ENCODE measurements at regions not wholly inside any gene's neighbourhood (a gene's known extent, or its start where the extent isn't known, plus 50 kb on each side); places are given as distances from the start of the nearest gene placed in this dataset.

GRCh38 chr6:166862287-166862977 is 93.9 kb downstream of the RNASET2 start:
- no peak for TF ChIP-seq CTCF (IDR thresholded peaks at IDR 0.05)

- no peak for TF ChIP-seq CTCF (IDR thresholded peaks at IDR 0.05)
Observed at GRCh38 chr6:166861961-166862286, 94.4 kb downstream of the RNASET2 start.

GRCh38 chr6:166861304-166861703 is 95.0 kb downstream of the RNASET2 start:
- no peak for TF ChIP-seq CTCF (IDR thresholded peaks at IDR 0.05)

- no peak for TF ChIP-seq CTCF (IDR thresholded peaks at IDR 0.05)
Observed at GRCh38 chr6:166860392-166860791, 96.0 kb downstream of the RNASET2 start.

GRCh38 chr6:166855416-166855815 is 100.9 kb downstream of the RNASET2 start:
- TF ChIP-seq CTCF (IDR thresholded peaks at IDR 0.05), result no peak

GRCh38 chr6:166853371-166854325 is 102.7 kb downstream of the RNASET2 start:
- TF ChIP-seq CTCF (IDR thresholded peaks at IDR 0.05), result no peak

GRCh38 chr6:166852451-166852975 is 103.8 kb downstream of the RNASET2 start:
- no peak for TF ChIP-seq CTCF (IDR thresholded peaks at IDR 0.05)
